ENCODE measurements at regions not wholly inside any gene's neighbourhood (a gene's known extent, or its start where the extent isn't known, plus 50 kb on each side); places are given as distances from the start of the nearest gene placed in this dataset.
"Not testable (repeated sequence)": the region's sequence is repeated elsewhere in the genome, so short reads cannot be mapped to it uniquely, and the experiment has no call there.

DNA sequence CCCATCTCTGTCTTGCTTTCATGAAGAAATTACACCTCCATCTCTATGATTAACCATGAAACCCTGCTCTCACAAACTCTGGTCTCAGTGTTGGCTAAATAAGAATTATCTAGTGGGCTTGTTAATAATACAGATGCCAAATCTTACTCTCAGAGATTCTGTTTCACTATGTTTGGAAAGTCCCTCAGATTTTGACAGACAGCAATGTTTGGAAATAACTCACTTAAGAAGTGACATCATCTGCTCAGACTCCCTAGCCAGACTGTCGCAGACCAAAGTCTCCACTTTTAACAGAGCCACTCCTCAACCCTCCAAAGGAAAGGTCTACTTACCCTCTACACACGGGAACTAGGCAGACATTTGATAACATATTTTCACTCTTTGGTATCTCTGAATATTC lies 328.5 kb upstream of the FGF16 start:
- Histone ChIP-seq H3K4me1 (no peaks in the 10 kb centered on the region), H3K27me3 (peaks cover 52% of the 10 kb centered on the region), H3K36me3 (no peaks in the 10 kb centered on the region), H3K27ac (no peak overlapping the region), H3K4me2 (no peak overlapping the region), H3K4me3 (no peak overlapping the region), H3K9ac (no peak overlapping the region), H4K20me1 (no peaks in the 10 kb centered on the region), H3K9me3 (peaks cover 7% of the 10 kb centered on the region; the same call in 1 of the 2 replicates)
- TF ChIP-seq Cebpa-rat (IDR thresholded peaks at IDR 0.05): no peak

DNA sequence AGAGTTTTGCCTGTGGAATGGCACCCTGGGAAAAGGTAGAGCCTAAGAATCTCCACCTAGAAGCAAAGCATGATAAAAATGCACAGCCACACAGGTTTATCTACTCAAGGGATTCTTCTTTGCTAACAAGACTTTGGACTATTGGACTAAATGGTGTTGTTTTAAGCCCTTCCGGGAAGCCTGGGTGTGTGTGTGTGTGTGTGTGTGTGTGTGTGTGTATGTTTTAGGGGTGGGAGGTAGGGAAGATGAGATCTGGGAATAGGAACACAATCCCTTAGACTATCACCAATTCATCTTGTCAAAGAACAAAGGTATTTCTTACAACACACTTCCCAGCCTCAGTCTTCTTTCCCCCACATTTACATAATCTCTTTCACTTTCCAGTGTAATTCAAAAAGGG lies 327.5 kb upstream of the FGF16 start:
- H3K9ac ChIP-seq: no peak overlapping the region
- peaks cover 51% of the 10 kb centered on the region for H3K27me3 ChIP-seq
- no peaks in the 10 kb centered on the region for H4K20me1 ChIP-seq
- H3K36me3 ChIP-seq: no peaks in the 10 kb centered on the region
- H3K4me2 ChIP-seq: no peak overlapping the region
- no peak overlapping the region for H3K27ac ChIP-seq
- peaks cover 7% of the 10 kb centered on the region; the same call in 1 of the 2 replicates for H3K9me3 ChIP-seq
- TF ChIP-seq Cebpa-rat (IDR thresholded peaks at IDR 0.05): no peak
- H3K4me3 ChIP-seq: no peak overlapping the region
- no peaks in the 10 kb centered on the region for H3K4me1 ChIP-seq

DNA sequence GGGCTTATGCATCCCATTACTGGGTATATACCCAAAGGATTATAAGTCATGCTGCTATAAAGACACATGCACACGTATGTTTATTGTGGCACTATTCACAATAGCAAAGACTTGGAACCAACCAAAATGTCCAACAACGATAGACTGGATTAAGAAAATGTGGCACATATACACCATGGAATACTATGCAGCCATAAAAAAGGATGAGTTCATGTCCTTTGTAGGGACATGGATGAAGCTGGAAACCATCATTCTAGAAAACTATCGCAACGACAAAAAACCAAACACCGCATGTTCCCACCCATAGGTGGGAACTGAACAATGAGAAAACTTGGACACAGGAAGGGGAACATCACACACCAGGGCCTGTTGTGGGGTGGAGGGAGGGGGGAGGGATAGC lies 323.3 kb upstream of the FGF16 start:
- H3K4me3 ChIP-seq, H3K4me1 ChIP-seq, H3K36me3 ChIP-seq, H3K9me3 ChIP-seq, H3K27ac ChIP-seq, H3K27me3 ChIP-seq, H3K4me2 ChIP-seq, H3K9ac ChIP-seq, H4K20me1 ChIP-seq: not testable (repeated sequence)

DNA sequence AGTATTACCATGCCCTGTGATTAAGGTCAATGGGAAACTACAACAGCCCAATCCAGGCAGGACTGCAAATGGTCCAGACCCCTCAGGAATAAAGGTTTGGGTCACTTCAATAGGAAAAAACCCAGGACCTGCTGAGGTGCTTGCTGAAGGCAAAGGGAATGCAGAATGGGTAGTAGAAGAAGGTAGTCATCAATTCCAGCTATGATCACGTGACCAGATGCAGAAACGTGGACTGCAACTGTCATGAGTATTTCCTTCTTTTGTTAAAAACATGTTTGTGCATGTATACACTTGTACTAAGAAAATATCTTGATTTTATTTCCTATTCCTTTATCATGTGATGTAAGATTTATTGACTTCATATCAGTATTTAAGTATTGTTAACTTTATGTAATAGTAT lies 319.6 kb upstream of the FGF16 start:
- not testable (repeated sequence) for H4K20me1 ChIP-seq, H3K27me3 ChIP-seq, H3K4me2 ChIP-seq, H3K4me3 ChIP-seq, H3K4me1 ChIP-seq, H3K9ac ChIP-seq, H3K9me3 ChIP-seq, H3K27ac ChIP-seq, H3K36me3 ChIP-seq

DNA sequence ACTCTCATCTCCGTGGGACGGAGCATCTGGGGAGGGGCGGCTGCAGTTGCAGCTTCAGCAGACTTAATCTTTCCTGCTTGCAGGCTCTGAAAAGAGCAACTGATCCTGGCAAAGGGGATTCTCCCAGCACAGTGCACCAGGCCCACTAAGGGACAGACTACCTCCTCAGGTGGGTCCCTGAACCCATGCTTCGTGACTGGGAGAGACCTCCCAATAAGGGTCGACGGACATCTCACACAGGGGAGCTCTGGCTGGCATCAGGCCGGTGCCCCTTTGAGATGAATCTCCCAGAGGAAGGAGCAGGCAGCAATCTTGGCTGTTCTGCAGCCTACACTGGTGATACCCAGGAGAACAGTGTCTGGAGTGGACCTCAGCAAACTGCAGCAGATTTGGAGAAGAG lies 303.3 kb upstream of the FGF16 start:
- no peaks in the 10 kb centered on the region for H4K20me1 ChIP-seq
- no peak for TF ChIP-seq Cebpa-rat (IDR thresholded peaks at IDR 0.05)
- peaks cover 23% of the 10 kb centered on the region for H3K27me3 ChIP-seq
- no peaks in the 10 kb centered on the region for H3K36me3 ChIP-seq
- no peak overlapping the region for H3K4me2 ChIP-seq
- H3K9me3 ChIP-seq: peaks cover 13% of the 10 kb centered on the region; the same call in 1 of the 2 replicates
- H3K4me1 ChIP-seq: no peaks in the 10 kb centered on the region
- H3K27ac ChIP-seq: no peak overlapping the region
- no peak overlapping the region for H3K9ac ChIP-seq
- H3K4me3 ChIP-seq: no peak overlapping the region

DNA sequence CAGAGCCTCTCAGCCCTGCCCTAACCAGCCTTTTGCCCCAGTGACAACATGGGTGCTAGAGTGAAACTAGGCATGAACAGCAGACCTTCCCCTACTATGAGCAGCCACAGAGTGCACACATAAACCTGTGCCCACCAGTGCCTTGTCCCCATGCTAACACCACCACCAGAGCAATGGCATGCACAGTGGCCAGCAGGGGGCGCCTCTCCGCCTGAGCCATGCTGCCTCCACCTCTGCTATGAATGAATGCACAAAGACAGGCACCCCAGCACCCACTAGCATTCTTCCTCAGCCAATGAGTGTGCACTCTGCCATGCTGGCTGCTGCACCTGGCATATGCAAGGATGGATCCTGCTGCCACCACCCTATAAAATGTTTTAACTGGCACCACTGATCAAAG lies 286.9 kb upstream of the FGF16 start:
- Histone ChIP-seq H3K9me3 (peaks cover 37% of the 10 kb centered on the region), H3K9ac (no peak overlapping the region), H3K4me2 (no peak overlapping the region)

DNA sequence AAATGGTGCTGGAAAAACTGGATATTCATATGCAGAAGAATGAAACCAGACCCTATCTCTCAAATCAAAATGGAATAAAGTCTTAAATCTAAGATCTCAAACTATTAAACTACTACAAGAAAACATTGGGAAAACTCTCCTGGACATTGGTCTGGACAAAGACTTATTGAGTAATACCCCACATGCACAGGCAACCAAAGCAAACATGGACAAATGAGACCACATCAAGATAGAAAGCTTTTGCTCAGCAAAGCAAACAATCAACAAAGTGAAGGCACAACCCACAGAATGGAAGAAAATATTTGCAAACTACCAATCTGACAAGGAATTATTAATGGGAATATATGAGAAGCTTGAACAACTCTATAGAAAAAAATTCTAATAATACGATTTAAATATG lies 284.4 kb upstream of the FGF16 start:
- Histone ChIP-seq H3K9ac (no peak overlapping the region), H3K36me3 (no peaks in the 10 kb centered on the region), H3K27me3 (no peaks in the 10 kb centered on the region), H4K20me1 (no peaks in the 10 kb centered on the region), H3K4me1 (no peaks in the 10 kb centered on the region), H3K4me3 (no peak overlapping the region), H3K27ac (no peak overlapping the region), H3K9me3 (peaks cover 37% of the 10 kb centered on the region), H3K4me2 (no peak overlapping the region)
- TF ChIP-seq Cebpa-rat (IDR thresholded peaks at IDR 0.05): no peak

More for the DNA sequence above, 286.9 kb upstream of the FGF16 start:
- TF ChIP-seq Cebpa-rat (IDR thresholded peaks at IDR 0.05): no peak
- H4K20me1 ChIP-seq: no peaks in the 10 kb centered on the region
- no peaks in the 10 kb centered on the region for H3K4me1 ChIP-seq
- H3K36me3 ChIP-seq: no peaks in the 10 kb centered on the region
- H3K27me3 ChIP-seq: no peaks in the 10 kb centered on the region
- H3K27ac ChIP-seq: no peak overlapping the region
- H3K4me3 ChIP-seq: no peak overlapping the region

DNA sequence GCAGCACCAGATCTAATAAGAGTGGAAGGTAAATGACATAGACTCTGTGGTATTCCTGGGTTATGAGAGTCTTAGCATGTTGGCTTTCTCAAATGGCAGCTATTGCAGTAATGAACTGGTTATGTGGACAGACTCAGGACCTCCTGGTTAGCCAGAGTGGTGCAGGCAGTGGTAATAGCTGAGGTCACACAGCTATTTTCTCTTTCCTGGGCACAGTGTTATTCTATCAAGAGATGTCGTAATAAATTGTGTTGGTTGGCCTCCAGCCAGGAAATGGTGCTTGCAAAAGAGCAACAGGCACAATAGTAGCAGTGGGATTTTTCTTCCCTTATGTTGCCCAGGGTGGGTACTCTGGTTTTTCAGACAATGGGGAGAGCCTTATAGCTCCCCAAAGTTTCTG lies 279.2 kb upstream of the FGF16 start:
- H3K9me3 ChIP-seq: peaks cover 4% of the 10 kb centered on the region; the same call in 1 of the 2 replicates
- no peaks in the 10 kb centered on the region for H3K36me3 ChIP-seq
- TF ChIP-seq Cebpa-rat (IDR thresholded peaks at IDR 0.05): no peak
- no peak overlapping the region for H3K9ac ChIP-seq
- H3K4me1 ChIP-seq: no peaks in the 10 kb centered on the region
- no peak overlapping the region for H3K27ac ChIP-seq
- no peaks in the 10 kb centered on the region for H4K20me1 ChIP-seq
- H3K4me3 ChIP-seq: no peak overlapping the region
- no peaks in the 10 kb centered on the region for H3K27me3 ChIP-seq
- no peak overlapping the region for H3K4me2 ChIP-seq

DNA sequence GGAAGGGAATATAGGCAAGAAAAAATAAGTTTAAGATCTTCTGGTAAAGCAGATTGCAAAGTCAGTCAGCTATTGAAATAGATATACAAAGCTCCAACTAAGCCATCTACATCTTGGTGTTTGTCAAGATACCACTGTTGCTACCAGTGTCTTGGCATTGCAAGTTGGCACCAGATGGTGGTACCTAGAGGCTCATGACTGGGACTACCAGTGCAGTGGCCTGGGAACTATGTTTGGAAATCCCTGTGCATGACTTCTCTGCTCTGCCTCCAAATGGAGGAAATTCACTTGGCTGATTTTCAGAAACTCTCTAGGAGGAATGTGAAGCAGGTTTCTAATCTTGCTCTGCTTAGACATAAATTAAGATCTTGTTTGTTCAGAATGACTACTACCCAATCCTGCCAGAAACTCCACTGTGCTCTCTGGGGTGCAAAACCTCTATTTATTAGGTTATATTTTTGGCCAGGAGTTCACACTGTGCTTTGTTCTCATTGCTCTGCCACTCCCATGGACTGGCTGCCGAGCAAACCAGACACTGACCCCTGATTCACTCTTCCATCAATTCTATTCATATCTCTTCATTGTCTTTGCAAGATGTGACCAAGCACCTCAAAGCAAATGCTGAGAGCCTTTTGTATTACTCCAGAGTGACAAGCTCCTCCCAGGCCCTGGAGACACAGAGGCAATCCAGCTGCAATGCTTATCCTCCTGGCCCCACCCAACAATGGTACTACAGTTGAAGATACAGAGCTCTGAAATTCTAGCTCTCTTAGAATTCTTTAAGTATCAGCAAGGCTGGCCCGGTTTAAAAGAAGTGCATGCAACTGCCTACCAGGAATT lies 272.3 kb upstream of the FGF16 start:
- 0 out of 2 replicates have a peak, but pooled peaks cover 5% of the 10 kb centered on the region for H3K9me3 ChIP-seq
- no peaks in the 10 kb centered on the region for H3K36me3 ChIP-seq
- H3K4me1 ChIP-seq: no peaks in the 10 kb centered on the region
- no peak overlapping the region for H3K9ac ChIP-seq
- H3K4me2 ChIP-seq: no peak overlapping the region
- H3K27ac ChIP-seq: no peak overlapping the region
- TF ChIP-seq Cebpa-rat (IDR thresholded peaks at IDR 0.05): no peak
- no peak overlapping the region for H3K4me3 ChIP-seq
- H4K20me1 ChIP-seq: no peaks in the 10 kb centered on the region
- peaks cover 30% of the 10 kb centered on the region for H3K27me3 ChIP-seq

DNA sequence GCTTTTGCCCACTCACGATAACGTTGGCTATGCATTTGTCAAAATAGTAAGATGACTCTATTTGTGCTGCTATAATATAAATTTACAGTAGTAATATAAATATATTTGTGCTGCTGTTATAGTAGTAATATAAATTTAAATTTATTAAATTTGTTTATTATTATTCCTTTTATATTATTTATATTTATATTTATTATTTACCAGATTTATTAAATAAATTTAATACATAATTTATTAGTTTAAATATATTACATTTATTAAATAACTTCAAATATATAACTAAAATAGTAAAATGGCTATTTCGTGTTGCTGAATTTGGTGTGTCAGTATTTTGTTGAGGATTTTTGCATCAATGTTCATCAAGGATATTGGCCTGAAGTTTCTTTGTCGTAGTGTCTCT lies 246.5 kb upstream of the FGF16 start:
- H3K27ac ChIP-seq: no peak overlapping the region
- H3K36me3 ChIP-seq: no peaks in the 10 kb centered on the region
- H3K27me3 ChIP-seq: peaks cover 17% of the 10 kb centered on the region
- no peaks in the 10 kb centered on the region for H3K4me1 ChIP-seq
- TF ChIP-seq Cebpa-rat (IDR thresholded peaks at IDR 0.05): no peak
- peaks cover 8% of the 10 kb centered on the region; the same call in 1 of the 2 replicates for H3K9me3 ChIP-seq
- H4K20me1 ChIP-seq: no peaks in the 10 kb centered on the region
- H3K4me2 ChIP-seq: no peak overlapping the region
- H3K9ac ChIP-seq: no peak overlapping the region
- no peak overlapping the region for H3K4me3 ChIP-seq

All from BLaER1 (cell line).